Middle frontal gyrus (tissue), 1 donor: ENCODE measurements at regions not wholly inside any gene's neighbourhood (a gene's known extent, or its start where the extent isn't known, plus 50 kb on each side); places are given as distances from the start of the nearest gene placed in this dataset.
"Not testable (repeated sequence)": the region's sequence is repeated elsewhere in the genome, so short reads cannot be mapped to it uniquely, and the experiment has no call there.

Experiments used
- DNase-seq: peaks from one replicate; pipeline ENCODE4 v3.0.0-alpha.2; 2015; ENCODE audit warnings: low spot score; ENCODE audit errors: extremely low spot score

DNA sequence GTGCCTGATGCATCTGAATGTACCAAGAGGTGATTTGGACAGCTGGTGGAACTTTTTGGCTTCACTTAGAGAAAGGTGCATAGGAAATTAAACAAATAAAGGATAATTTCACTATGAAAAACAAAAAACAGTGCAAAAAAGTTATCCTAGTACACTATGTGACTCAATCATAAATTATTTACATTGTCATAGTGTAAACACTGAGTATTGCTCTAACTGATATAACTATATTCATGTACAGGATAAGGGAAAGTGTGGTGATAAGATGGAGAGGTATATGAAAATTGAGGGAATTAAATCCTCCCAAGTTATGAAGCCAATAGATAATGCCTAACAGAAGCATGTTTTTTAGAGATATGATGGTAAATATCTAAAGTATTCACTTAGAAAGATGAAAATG is 50.2 kb upstream of the CPNE4 start:
- DNase-seq: no peak

DNA sequence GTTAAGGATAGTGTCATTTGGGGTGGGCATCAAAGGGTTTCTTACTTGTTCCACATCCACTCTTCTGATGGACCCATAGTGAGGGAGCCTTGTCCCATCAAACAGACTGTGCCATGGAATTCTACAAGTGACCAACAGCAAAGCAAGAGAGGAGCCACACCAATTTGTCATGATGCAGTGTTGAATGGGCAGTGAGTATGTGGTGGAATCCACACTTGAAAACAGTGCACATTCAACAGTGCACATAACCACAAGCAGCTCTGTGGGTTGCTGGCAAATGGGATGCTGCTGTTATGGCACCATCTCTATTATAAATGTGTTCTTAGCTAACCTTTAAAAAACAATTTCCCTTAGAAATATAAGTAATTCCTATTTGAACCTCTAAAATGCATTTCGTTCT is 52.5 kb upstream of the CPNE4 start:
- no peak for DNase-seq

- DNase-seq: no peak
Observed at GRCh38 chr3:132088291-132088690, 53.5 kb upstream of the CPNE4 start.

DNA sequence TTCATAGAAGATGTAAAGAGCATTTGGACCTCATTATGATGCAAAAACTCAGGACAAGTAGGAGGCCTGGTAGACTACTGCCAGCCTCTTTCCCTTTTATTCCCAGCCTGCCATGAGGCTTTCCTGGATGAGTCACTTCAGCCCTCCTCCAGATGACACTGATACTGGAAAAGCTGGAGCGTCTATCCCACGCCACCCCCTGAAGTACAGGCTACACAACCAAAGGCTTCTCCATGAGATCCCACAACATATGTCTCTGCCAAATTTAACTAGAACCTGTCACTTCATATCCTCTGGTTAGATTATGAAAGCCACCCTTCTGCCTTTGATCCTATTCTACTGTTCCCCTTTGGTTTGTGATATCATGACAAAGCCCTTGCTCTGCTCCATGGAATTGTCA is 56.1 kb upstream of the CPNE4 start:
- DNase-seq: peak; percentile 38

- no peak for DNase-seq
Observed at GRCh38 chr3:132116601-132117000, 81.8 kb upstream of the CPNE4 start.

- DNase-seq: no peak
Observed at GRCh38 chr3:132117642-132118041, 82.8 kb upstream of the CPNE4 start.

DNA sequence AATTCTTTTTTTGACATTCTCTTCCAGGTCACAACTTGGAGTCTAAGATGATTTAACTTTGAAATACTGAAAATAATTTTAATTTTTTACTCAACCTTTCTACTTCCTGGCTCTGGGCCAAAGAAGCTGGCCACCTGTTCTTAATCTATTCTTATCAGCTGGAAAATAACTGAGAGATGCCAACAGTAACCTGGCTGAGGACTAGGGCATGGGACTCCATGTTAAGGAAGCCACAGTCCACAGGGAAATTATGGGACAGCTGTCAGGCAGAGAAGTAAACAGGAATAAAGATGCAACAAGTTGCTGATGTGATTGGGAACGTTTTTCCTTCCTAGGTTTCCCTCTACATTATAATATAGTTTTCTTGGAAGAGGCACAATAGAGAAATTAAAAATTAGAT is 84.7 kb upstream of the CPNE4 start:
- no peak for DNase-seq

DNA sequence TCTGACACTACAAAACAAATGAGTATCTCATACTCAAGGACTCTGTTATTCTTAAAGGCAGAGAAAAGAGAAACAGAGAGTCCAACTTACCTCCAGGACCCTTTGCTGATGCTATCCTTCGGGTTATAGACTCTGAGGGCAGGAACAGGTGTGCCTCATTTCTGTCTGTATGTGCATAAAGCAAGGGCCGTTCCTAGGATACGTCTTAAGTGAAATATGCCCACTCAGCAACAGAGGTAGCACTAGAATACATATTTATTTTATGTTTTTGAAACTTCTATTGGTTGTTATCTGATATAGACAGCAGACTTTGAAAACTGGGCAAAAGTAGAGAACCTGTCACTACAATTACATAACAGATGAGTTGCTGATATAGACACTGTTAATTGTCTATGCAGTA is 89.3 kb upstream of the CPNE4 start:
- DNase-seq: no peak

DNA sequence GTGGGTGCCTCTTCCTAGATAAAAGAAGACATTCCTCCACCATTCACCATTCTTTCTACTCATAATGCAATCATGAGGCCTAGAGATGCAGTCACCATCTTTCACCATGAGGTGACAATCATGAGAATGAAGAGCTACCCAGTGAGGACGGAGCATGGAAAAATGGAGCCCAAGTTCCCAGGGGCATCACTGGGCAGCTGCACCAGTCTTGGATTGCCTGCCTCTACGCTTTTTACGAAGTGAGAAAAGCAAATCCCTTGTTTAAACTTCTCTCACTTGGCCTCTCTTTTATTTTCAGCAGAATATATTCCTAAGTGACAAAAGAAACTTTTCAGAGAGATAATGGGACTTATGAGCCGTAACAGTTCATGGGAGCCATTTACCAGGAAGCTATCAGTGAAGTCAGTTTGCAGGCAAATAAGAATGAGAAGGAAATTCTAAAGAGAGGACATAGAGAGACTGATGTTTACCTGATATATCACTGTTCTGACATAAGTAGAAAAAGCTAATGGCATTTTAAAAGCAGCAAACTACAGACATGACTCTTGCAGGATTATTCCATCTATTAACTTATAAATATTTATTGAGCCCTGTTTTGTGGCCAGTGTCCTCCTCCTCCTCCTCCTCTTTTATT is 90.0 kb upstream of the CPNE4 start:
- no peak for DNase-seq

DNA sequence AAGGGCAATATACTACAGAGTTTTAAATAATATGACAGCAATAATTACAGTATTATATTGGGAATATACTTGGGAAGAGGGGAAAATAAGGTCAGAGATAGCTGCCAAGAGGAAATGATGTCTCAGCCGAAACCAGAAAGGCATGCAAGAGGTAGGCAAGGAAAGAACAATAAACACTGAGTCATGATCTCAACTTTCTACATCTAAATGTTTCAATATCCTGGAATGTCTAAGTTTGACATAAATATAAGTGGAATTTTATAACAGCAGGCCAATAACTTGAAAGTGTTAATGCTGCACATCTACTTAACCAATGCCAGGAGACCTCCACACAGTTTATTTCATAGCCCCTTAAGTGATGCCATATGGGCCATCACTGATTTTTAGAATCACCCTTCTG is 99.8 kb upstream of the CPNE4 start:
- DNase-seq: no peak

DNA sequence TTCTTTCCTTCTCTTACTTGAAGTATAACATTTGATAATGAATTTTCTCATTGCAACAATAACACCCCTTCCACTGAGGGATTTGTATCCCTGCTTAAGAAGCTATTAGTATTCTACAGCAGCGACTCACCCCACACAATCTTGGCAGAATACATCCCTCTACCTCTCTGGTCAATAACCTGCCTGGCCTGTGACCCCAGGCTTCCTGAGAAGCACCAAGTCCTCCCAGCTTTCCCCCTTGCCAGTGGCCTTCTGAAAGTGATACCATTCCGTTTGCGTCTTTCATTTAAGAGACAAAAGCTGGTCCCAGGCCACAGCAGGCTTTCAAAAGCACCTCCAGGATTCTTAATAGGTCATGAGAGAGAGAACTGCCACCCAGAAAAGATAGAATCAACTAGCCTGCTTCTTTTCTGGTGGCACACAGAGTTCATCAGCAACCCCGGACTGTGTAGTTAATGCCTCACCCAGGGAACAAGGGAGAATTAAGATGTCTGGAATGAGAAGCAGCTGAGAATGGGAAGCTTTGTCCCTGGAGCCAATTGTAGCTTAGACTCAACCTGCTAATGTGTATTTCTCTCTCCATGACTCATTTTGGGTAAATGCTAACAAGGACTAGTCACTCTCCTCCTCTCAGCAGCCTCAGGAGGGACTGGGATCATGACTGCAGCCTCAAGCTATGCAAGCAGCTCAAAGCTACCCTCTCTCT is 101.0 kb upstream of the CPNE4 start:
- no peak for DNase-seq

DNA sequence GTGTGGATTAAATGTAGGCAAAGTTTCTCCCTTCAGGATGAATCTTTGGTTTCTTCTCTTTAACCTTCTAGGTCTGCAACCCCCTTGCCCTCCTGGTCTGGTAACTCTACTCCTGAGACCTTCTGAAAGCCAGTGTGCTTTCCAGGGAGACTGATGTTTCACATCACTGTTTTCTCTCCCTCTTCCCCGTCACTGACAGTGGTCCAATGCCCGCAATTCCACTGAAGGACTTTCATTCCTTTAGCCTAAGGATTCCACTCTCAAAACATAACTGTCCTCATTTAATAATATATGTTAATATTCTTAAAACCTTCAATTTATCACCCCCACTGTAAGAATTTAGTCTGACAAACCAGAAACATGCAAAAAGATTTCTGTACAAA is 101.5 kb upstream of the CPNE4 start:
- no peak for DNase-seq

DNA sequence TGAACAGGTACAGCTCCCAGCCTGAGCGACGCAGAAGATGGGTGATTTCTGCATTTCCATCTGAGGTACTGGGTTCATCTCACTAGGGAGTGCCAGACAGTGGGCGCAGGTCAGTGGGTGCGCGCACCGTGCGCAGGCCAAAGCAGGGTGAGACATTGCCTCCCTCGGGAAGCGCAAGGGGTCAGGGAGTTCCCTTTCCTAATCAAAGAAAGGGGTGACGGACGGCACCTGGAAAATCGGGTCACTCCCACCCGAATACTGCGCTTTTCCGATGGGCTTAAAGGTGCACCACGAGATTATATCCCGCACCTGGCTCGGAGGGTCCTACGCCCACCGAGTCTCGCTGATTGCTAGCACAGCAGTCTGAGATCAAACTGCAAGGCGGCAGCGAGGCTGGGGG is 102.1 kb upstream of the CPNE4 start:
- DNase-seq: not testable (repeated sequence)

DNA sequence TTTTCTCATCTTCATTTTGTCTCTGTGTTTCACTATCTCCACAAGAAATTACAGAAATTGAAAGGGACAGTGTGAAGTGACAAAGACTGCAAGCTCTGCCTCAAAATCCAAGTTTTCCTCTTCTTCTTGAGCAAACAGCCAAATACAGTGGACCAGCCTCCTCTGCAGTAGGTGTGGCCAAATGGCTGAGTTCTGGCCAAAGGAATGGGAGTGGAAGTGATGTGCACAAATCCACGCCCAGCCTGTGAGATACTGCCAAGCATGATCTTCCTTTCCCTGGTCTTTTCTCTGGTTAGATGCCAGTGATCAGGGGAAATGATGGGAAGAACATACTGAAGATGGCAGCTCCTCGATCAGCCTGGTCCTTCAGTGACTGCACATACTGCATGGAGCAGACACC is 111.0 kb upstream of the CPNE4 start:
- no peak for DNase-seq

DNA sequence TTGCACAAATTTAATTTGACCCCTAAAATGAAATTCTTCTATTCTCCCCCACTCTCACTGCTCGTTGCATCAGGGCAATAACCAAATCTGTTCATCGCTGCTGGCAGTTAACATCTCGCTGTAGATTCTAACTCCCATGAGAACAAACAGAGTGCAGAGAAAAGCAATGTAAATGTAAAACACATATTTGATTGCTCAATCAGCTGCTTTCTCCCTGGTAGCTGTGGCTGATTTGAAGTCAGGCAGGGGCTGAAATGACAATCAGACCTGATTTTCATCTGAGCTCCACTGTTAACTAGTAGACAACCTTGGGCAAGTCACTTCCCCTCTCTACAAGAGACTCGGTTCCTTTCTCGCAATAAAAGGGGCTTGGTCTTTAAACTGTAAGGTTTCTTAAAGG is 119.8 kb upstream of the CPNE4 start:
- no peak for DNase-seq

DNA sequence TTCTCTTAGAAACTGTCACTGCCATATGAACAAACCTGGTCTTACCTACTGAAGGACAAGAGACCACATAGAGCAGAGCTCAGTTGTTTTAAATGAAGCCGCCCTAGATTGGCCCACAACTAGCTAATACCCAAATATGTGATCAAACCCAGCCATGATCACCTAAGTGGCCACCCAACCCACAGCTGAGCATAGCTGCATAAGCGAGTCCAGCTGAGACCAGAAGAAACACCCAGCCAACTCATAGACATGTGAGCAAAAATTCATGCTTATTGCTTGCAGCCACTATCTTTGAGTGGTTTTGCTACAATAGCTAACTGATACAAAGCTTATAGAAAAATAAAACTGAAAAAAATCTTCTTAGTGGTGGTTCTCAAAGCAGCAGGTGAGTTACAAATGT is 124.3 kb upstream of the CPNE4 start:
- DNase-seq: no peak

DNA sequence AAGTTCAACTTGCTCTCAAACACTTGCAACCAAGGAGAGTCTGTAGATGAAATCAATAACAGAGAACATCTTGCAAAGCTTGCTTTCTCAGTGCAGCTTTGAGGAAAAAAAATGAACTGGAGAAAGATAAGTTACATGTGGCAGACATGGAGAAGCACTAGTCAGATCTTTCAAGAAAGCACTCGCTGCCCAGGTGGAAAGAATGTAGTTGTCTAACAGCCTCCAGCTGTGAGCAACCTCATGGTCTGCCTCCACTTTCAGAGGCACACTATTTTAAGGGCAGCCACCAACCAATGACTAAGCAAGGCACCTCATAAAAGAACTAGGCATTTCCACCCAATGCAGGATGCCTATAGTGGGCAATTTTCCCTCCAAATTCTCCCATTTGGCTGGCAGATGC is 125.4 kb upstream of the CPNE4 start:
- no peak for DNase-seq

DNA sequence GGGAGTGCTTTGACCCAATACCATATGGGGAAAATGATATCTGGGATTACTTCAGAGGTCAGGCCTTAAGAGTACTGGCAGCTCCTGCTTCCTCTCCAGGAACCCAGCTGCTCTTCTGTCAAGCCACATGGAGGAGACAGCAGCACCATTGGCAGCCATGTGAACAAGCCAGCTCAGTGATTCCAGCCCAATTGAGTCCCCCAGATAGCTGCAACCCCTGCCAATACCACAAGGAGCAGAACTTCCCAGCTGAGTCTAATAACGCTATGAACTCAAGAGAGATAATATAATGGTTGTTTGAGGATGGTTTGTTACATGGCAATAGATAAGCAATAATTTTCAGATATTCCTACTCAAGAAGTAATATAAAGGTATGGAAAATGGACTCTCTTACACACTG is 126.8 kb upstream of the CPNE4 start:
- DNase-seq: no peak

- DNase-seq: no peak
Observed at GRCh38 chr3:132164469-132165092, 129.8 kb upstream of the CPNE4 start.

DNA sequence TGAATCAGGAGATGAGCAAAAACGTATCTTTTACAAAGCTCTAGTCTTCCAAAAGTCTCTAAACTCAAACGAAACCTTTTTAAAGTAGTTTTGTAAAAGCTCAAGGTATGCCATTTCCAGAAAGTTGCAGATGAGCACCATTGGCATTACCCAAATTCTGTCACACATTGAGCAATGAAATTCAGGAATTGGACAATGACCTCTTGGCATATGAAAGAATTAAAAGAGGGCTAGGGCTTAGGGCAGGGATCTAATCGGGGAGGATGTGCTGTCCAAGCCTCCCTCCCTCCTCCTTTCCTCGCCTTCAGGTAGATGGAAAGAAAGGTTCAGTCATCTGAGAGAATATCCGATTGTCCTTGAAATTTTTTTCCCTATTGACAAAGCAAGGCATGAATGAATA is 133.1 kb upstream of the CPNE4 start:
- no peak for DNase-seq

DNA sequence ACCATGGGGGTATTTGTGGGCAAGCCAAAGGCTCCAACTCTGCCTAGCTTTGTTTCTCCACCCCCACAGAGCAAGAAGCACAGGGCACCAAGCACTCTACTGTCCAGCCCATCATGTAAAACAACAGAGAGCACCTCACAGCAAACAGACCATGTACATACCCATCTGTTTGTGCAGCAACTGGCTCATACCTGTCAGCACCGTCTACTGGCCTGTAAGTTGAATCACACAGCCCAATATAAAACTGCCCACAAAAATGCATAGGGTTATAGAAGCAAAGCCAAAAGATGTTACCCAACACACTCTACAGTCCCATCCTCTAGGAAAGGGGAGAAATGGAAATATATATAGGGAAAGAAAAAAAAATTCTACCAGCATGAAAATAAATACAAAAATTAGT is 139.7 kb upstream of the CPNE4 start:
- DNase-seq: no peak

GRCh38 chr3:132180337-132180791 is 136.8 kb upstream of the ACP3 start:
- peak; percentile 41 for DNase-seq

- DNase-seq: no peak
Observed at GRCh38 chr3:132183811-132184210, 133.4 kb upstream of the ACP3 start.
